Ectodermal cell (in vitro differentiated cells): ENCODE measurements at regions not wholly inside any gene's neighbourhood (a gene's known extent, or its start where the extent isn't known, plus 50 kb on each side); places are given as distances from the start of the nearest gene placed in this dataset.

Experiments
- H3K27ac ChIP-seq: 2 replicates; pipeline ENCODE4 v1.7.0; 2013; ENCODE audit warnings: mild to moderate bottlenecking, low read depth, low read length; ENCODE audit not compliant: insufficient read depth, poor library complexity, severe bottlenecking
- H3K27me3 ChIP-seq: 2 replicates; pipeline ENCODE4 v1.7.0; 2013; ENCODE audit warnings: mild to moderate bottlenecking, low read length; ENCODE audit not compliant: insufficient read depth, control insufficient read depth, poor library complexity, severe bottlenecking
- H3K36me3 ChIP-seq: one replicate; pipeline ENCODE4 v1.7.0; 2013; ENCODE audit warnings: low read length; ENCODE audit not compliant: control insufficient read depth, insufficient read depth
- H3K4me1 ChIP-seq: one replicate; pipeline ENCODE4 v1.7.0; 2013; ENCODE audit warnings: low read length; ENCODE audit not compliant: control insufficient read depth, insufficient read depth
- H3K4me3 ChIP-seq: 2 replicates; pipeline ENCODE4 v1.7.0; 2013; ENCODE audit warnings: low read depth, low read length, control low read depth; ENCODE audit not compliant: insufficient read depth
- H3K9me3 ChIP-seq: 2 replicates; pipeline ENCODE4 v1.7.0; 2013; ENCODE audit warnings: mild to moderate bottlenecking, low read length, moderate library complexity; ENCODE audit not compliant: control insufficient read depth
- WGBS, 2 experiments: methylation state at CpG; one replicate each; pipeline ENCODE4 v1.1.7; 2013; ENCODE audit warnings: missing lambda C conversion rate in 2 of 2; 5-methylcytosine and 5-hydroxymethylcytosine counted together

DNA sequence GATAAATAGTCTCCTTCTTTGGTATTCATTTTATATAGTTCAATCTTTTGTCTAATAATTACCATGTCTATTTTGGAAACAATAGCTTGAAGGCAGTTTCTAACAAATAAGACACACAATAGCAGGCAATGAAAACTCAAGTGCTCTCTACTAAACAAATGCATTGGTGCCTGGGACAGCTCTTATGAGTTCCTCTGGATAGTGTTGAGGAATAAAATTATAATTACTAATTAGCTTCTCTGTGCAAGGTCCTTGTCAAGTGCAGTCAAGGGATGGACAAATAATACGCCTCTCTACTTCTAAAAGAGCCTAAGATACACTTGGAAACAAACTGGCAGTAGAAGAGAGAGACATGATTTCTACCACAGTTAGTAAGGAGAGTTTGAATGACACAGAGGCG, 229.0 kb upstream of the GLRA2 start:
- 96 to 100% methylated on average over 1 to 2 of the region's 2 CpGs for whole genome bisulfite sequencing, 2 experiments
- Histone ChIP-seq H3K36me3 (no peaks in the 10 kb centered on the region), H3K27ac (no peak overlapping the region), H3K4me1 (no peaks in the 10 kb centered on the region), H3K9me3 (no peaks in the 10 kb centered on the region), H3K27me3 (no peaks in the 10 kb centered on the region), H3K4me3 (no peak overlapping the region)

DNA sequence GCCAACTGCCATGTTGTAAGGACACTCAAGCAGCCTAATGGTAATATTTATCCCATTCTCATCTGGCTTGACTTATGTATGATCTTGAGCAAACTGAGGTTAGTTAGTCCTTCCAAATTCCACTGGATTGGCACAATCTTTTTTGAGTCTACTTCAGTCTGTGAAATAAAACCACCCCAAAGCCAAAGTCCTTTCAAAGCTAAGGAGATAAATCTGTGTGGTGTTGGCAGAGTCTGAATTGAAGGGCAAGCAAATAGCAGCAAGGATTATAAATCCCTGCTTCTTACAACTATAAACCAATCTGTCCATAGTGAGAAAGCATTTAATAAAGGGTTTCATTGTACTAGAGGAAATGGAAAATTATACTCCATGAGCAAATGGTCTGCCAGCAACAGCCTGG, 233.9 kb upstream of the GLRA2 start:
- Histone ChIP-seq H3K27me3 (no peaks in the 10 kb centered on the region), H3K9me3 (no peaks in the 10 kb centered on the region), H3K4me3 (no peak overlapping the region), H3K27ac (no peak overlapping the region), H3K4me1 (no peaks in the 10 kb centered on the region), H3K36me3 (no peaks in the 10 kb centered on the region)

DNA sequence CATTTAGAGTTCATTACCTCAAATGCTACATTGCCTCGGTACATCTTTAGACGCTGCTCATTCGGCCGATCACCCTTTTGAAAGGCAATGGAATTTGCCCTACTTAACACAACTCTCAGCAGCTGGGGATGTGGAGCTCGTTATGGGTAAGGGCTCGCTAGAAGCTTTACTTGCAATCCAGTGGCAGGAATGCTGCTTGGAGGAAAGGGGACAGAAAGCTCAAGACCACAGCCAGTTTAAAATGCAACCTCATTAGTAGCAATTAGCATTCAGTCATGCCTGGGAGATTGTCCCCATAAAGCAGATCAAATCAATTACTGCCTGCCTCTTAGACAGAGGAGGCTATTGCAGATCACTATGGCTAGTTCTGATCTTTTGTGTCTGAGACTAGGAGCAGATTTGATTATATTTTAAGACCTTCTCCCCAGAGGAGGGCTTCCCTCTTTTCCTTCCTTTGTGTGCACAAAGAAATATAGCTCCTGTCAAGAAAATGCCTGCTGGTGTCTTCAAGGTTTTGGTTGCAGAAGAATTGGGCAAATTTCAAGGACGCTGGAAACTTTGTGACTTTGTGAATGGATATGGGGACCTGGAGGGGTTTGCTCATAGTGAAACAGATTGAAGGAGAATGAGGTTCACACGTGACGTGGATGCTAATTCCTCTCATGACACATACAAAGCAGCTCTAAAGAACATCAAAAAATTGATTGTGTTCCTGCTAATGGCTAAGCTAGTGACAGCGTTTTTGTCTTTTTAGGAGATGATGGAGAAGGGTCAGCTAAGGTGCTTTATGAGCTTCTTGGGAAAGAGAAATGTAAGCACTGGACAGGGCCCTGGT, 237.5 kb upstream of the GLRA2 start:
- H3K4me1 ChIP-seq: no peaks in the 10 kb centered on the region
- no peaks in the 10 kb centered on the region for H3K27me3 ChIP-seq
- H3K9me3 ChIP-seq: no peaks in the 10 kb centered on the region
- no peak overlapping the region for H3K27ac ChIP-seq
- no peak overlapping the region for H3K4me3 ChIP-seq
- H3K36me3 ChIP-seq: no peaks in the 10 kb centered on the region
- WGBS, 2 experiments: 72 to 80% methylated on average over 8 of the region's 10 CpGs

DNA sequence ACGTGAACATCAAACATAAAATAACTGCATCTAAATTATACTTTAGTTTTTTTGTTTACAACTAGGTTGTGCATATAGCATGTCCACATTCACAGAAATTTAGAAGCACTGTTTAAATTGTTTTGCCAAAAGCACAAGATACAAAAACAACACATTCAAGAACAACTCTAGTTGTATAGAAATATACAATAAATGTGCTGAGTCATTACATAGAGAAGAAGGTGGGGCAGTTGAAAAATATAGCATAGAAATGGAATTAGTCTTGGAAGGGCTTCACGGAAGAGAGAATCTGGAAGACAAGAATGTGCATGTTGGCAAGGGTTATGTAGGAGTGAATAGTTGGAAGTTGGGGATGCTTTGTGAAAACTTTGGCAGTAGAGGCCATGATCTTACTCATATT, 239.0 kb upstream of the GLRA2 start:
- no peaks in the 10 kb centered on the region for H3K36me3 ChIP-seq
- H3K4me1 ChIP-seq: no peaks in the 10 kb centered on the region
- H3K4me3 ChIP-seq: no peak overlapping the region
- H3K27ac ChIP-seq: no peak overlapping the region
- H3K27me3 ChIP-seq: no peaks in the 10 kb centered on the region
- WGBS, 2 experiments: 89 to 91% methylated on average over 1 to 2 of the region's 2 CpGs
- H3K9me3 ChIP-seq: no peaks in the 10 kb centered on the region

DNA sequence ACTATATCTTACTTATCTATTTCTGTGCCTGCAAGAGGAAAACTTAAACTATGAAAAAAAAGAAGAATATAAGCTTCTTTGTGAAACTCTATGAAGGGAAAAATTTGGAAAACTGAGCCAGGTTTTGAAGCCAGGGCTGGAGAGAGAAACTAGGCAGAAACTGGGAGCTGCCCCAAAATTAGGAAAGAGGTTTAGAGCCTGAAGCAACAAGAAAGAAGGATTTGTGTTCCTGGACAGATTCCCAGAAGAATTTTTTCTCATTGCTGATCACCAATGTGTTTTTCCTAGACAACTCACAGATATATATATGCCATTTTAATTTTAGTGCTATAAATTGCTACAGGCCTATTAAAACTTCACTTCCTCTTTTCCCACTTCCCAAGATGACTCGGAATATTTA, 245.0 kb upstream of the GEMIN8 start:
- H3K4me3 ChIP-seq: no peak overlapping the region

DNA sequence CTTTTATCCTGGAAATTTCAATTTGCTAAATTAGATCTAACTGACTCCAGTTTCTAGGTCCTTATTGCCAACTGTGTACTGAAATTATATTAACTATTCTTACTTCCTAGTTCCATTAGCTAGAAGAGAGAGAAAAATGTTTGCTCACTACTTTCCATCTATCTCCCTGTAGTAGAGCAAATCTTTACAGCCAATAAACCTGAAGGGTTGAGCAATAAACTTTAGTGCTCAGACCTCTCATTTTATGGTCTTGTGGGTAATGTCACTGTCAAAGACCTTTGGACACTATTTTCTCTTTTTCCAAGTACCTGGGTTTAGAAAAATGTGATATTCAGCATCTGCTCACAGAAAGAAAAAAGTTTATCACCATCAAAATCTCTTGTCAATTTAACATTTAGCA, 237.5 kb upstream of the GEMIN8 start:
- Histone ChIP-seq H3K4me1 (no peaks in the 10 kb centered on the region), H3K27ac (no peak overlapping the region)

More for the DNA sequence above, 245.0 kb upstream of the GEMIN8 start:
- H3K36me3 ChIP-seq: no peaks in the 10 kb centered on the region
- H3K27me3 ChIP-seq: no peaks in the 10 kb centered on the region
- no peaks in the 10 kb centered on the region for H3K9me3 ChIP-seq
- no peak overlapping the region for H3K27ac ChIP-seq
- 83 to 92% methylated on average over 1 of the region's 1 CpG for WGBS, 2 experiments
- H3K4me1 ChIP-seq: no peaks in the 10 kb centered on the region

DNA sequence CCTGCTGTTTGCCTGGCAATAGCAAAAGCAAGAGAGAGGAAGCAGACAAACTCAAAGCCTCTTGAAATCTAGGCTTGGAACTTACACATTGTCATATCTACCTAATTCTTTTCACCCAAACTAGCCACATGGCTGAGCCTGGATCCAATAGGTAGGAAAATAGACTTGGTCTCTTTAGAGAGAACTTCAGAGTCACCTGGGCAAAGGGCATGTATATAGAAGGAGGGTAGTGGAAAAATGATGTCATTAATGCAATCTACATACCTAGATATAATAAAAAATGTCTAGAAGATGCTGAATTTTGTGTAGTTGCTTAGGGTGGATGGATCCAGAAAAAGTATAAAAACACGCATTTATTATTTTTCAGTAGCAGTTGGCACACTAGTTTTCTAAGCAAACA, 237.0 kb upstream of the GEMIN8 start:
- no peaks in the 10 kb centered on the region for H3K27me3 ChIP-seq
- no peaks in the 10 kb centered on the region for H3K9me3 ChIP-seq
- no peaks in the 10 kb centered on the region for H3K36me3 ChIP-seq
- no peak overlapping the region for H3K27ac ChIP-seq
- H3K4me3 ChIP-seq: no peak overlapping the region
- 100% methylated on average over 1 of the region's 1 CpG; no CpG with 5 or more reads in 1 of the 2 experiments for whole genome bisulfite sequencing, 2 experiments
- H3K4me1 ChIP-seq: no peaks in the 10 kb centered on the region

More for the DNA sequence above, 237.5 kb upstream of the GEMIN8 start:
- Histone ChIP-seq H3K27me3 (no peaks in the 10 kb centered on the region), H3K36me3 (no peaks in the 10 kb centered on the region), H3K4me3 (no peak overlapping the region), H3K9me3 (no peaks in the 10 kb centered on the region)

DNA sequence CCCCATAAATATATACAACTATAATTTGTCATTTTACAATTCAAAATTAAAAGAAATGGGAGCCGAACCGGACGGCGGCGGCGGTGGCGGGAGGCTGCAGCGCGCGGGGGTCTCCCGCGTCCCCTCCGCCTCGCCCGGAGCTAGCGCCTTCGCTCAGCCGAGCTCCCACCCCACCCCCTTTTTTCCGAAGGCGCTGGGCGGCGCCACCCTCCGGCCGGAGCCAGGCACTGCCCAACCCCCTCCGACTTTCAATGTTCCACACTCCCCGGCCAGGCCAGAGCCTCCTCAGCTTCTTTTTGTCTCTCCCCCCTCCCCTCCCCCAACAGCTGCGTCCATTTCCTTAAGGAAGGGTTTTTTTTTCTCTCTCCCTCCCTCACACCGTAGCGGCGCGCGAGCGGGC, 214.1 kb upstream of the GEMIN8 start:
- no peak overlapping the region for H3K4me3 ChIP-seq
- H3K9me3 ChIP-seq: no peaks in the 10 kb centered on the region
- no peaks in the 10 kb centered on the region for H3K27me3 ChIP-seq
- H3K27ac ChIP-seq: no peak overlapping the region
- WGBS, 2 experiments: 88 to 91% methylated on average over 25 to 33 of the region's 33 CpGs
- no peaks in the 10 kb centered on the region for H3K36me3 ChIP-seq
- H3K4me1 ChIP-seq: no peaks in the 10 kb centered on the region

DNA sequence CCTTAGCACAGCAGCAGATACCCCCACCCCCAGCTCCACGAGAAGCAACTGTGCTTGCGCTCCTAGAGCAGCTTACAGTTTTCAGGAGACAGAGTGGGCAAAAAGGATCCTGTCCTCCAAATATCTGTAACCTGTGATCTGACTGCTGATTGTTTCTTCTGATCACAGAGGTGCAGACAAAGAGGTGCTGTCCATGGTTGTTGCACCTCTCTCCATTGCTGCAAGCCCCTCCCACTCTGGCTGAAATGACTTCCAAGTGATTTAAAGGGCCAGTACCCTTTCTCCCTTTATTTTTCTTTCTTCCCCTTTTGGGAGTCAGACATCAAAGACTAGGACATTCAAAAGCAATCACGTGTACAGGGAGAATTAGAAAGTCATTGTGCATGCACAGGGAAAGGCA, 205.3 kb upstream of the GEMIN8 start:
- Histone ChIP-seq H3K36me3 (no peaks in the 10 kb centered on the region), H3K9me3 (no peaks in the 10 kb centered on the region), H3K27me3 (no peaks in the 10 kb centered on the region), H3K4me3 (no peak overlapping the region), H3K27ac (no peak overlapping the region), H3K4me1 (no peaks in the 10 kb centered on the region)
- 82 to 84% methylated on average over 3 of the region's 3 CpGs for WGBS, 2 experiments

DNA sequence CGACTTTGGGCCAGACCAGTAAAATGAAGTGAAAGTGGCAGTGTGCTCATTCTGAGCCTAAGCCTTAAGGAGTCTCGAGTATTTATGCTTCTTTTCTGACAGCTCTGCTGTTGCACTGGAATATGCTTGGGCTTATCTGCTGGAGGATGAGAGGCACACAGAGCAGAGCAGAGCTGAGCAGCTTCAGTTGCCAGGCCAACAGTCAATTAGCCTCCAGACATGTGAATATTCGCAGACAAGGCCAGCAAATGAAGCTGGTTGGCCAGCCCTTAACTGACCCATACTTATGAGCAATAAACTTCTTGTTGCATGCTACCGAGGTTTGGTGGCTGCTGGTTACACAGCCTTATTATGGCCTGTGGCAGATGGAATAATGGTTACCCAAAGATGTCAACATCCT, 203.0 kb upstream of the GEMIN8 start:
- 91 to 92% methylated on average over 3 to 4 of the region's 4 CpGs for WGBS, 2 experiments
- Histone ChIP-seq H3K27me3 (no peaks in the 10 kb centered on the region), H3K4me3 (no peak overlapping the region), H3K36me3 (no peaks in the 10 kb centered on the region), H3K4me1 (no peaks in the 10 kb centered on the region), H3K27ac (no peak overlapping the region), H3K9me3 (no peaks in the 10 kb centered on the region)
